ENCODE measurements at regions not wholly inside any gene's neighbourhood (a gene's known extent, or its start where the extent isn't known, plus 50 kb on each side); places are given as distances from the start of the nearest gene placed in this dataset.
A peak's percentile ranks its signal among the peaks of the same experiment; 100 is the strongest.

DNA sequence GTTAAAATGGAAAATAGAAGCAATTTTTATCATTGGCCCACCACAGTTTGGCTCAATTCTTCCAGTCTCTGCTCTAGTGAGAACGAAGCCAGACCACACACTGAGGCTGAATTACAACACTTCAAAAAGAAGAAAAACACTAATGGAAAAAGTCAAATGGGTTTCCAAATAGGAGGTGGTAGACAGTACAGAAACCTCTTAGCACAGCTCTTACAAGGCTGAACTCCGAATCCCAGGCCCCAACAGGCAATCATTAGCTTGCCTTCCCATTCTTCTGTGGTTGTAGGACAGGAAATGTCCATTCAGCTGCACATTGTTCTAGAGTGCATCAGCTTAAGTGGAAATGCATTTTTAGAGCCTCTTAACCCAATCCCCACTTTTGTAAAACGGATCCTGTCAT is 115.1 kb upstream of the MEOX2 start:
- Histone ChIP-seq H3K4me3 (ENCODE audit: insufficient read depth, low read depth, low read length) (no peak overlapping the region), H3K9me1 (ENCODE audit: insufficient read depth, low read length) (no peaks in the 10 kb centered on the region), H3K27me3 (ENCODE audit: control insufficient read depth, insufficient read depth, low read length) (no peaks in the 10 kb centered on the region), H4K8ac (ENCODE audit: low read depth in 2 of 2, low read length in 2 of 2) (no peak overlapping the region), H3K36me3 (ENCODE audit: control insufficient read depth, insufficient read depth, low read length) (no peaks in the 10 kb centered on the region), H2BK120ac (ENCODE audit: low read depth, low read length) (no peak overlapping the region), H2BK15ac (ENCODE audit: low read depth, low read length) (no peak overlapping the region), H4K5ac (ENCODE audit: low read depth, low read length) (no peak overlapping the region), H3K9ac (ENCODE audit: low read depth, low read length) (no peak overlapping the region), H2AK9ac (replicated peaks; ENCODE audit: low read depth, low read length, poor library complexity) (no peak overlapping the region), H4K91ac (ENCODE audit: insufficient read depth, low read depth, low read length) (no peak overlapping the region), H4K20me1 (ENCODE audit: insufficient read depth, low read length) (no peaks in the 10 kb centered on the region), H3K23ac (ENCODE audit: low read depth, low read length) (no peak overlapping the region), H2AK5ac (ENCODE audit: low read depth, low read length) (no peak overlapping the region), H3K9me3 (ENCODE audit: control insufficient read depth, insufficient read depth, low read length) (no peaks in the 10 kb centered on the region), H3K4ac (ENCODE audit: low read depth, low read length) (no peak overlapping the region), H2BK20ac (ENCODE audit: low read depth, low read length) (no peak overlapping the region), H2AFZ (replicated peaks; ENCODE audit: low read length, poor library complexity) (no peak overlapping the region), H3K56ac (ENCODE audit: extremely low read depth, insufficient read depth, low read length) (no peak overlapping the region), H2BK5ac (ENCODE audit: low read depth, low read length, poor library complexity, severe bottlenecking) (no peak overlapping the region), H3K4me1 (ENCODE audit: control insufficient read depth, insufficient read depth, low read length) (peaks cover 2% of the 10 kb centered on the region; the same call in 1 of the 2 replicates), H3K79me1 (ENCODE audit: low read depth in 1 of 2, low read length in 2 of 2) (no peaks in the 10 kb centered on the region), H3K14ac (replicated peaks; ENCODE audit: low read depth, low read length) (no peak overlapping the region; the same call in 1 of the 2 replicates), H3K4me2 (ENCODE audit: low read depth, low read length) (no peak overlapping the region), H3K27ac (ENCODE audit: insufficient read depth, low read length) (no peak overlapping the region), H3K18ac (ENCODE audit: low read depth, low read length) (no peak overlapping the region)
- CTCF ChIA-PET = no interaction called here
- ATAC-seq (ENCODE audit: low read depth) (no peak; the same call in 1 of the 2 replicates), DNase-seq (peak; percentile 49)
- TF ChIP-seq CEBPB (IDR thresholded peaks at IDR 0.05; ENCODE audit: low read depth, low read length) (no peak), BHLHE40 (IDR thresholded peaks at IDR 0.05; ENCODE audit: low read depth, low read length) (no peak)
- TF ChIP-seq, protein P1, sequence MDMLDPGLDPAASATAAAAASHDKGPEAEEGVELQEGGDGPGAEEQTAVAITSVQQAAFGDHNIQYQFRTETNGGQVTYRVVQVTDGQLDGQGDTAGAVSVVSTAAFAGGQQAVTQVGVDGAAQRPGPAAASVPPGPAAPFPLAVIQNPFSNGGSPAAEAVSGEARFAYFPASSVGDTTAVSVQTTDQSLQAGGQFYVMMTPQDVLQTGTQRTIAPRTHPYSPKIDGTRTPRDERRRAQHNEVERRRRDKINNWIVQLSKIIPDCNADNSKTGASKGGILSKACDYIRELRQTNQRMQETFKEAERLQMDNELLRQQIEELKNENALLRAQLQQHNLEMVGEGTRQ (IDR thresholded peaks at IDR 0.05; ENCODE audit: low read depth, low read length) = no peak
- BruUV-seq (replicated peaks) = no TSS peak
- POLR2A ChIA-PET (ENCODE audit: unreplicated experiment) = no interaction called here
- dilution Hi-C loops (cut with HindIII; ENCODE audit: low sequenced_read_pairs, unreplicated experiment) (no loop called here), in situ Hi-C loops (cut with MboI; ENCODE audit: low sequenced_read_pairs) (no loop called here), intact Hi-C loops (cut with micrococcal nuclease) (no loop called here)
- WGBS, 2 experiments (ENCODE audit: extremely low coverage in 2 of 2, insufficient read length in 1 of 2) = no CpG with 5 or more reads among the region's 3 CpGs
